GM12892 (cell line): ENCODE measurements at regions not wholly inside any gene's neighbourhood (a gene's known extent, or its start where the extent isn't known, plus 50 kb on each side); places are given as distances from the start of the nearest gene placed in this dataset.

Experiments
- POLR2A ChIP-seq: IDR thresholded peaks from 2 replicates; pipeline ENCODE4 v1.6.1; 2011; ENCODE audit warnings: low read depth, low read length, control low read depth
- POLR2AphosphoS5 ChIP-seq: IDR thresholded peaks from 2 replicates; pipeline ENCODE4 v1.6.1; 2011; ENCODE audit warnings: low read depth, low read length, control low read depth

DNA sequence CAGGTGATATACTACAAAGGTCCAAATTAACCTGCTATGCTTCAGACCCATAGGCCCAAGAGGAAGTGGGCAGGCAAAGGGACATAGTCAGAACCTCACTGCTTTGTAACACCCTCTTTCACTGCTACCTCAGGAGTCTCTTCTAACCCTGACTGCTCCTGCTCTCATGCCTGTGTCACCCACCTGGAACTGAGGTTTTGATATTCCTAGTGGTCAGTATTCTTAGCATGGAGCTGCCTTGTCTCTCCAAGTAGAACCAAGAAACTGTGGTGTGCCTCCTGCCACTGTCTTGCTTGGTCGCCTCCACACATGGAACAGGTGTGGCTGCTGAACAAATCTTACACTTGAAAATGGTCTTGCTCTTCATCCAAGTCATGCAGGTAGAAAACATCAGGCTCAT is 677.5 kb downstream of the XPNPEP1 start:
- no peak for TF ChIP-seq POLR2A
- TF ChIP-seq POLR2AphosphoS5, result no peak
